Activated T-helper 1 cell treated with anti-CD3 and anti-CD28 coated beads, Interleukin-12 subunit alpha, Interleukin-12 subunit beta, Interleukin-2, Interleukin-4 antibody, amounts not matched to agents 30 ng/mL and 10 ng/mL and 1 ng/mL, durations not matched to agents 14 hours and 24 hours and 36 hours (primary cell): ENCODE measurements at regions not wholly inside any gene's neighbourhood (a gene's known extent, or its start where the extent isn't known, plus 50 kb on each side); places are given as distances from the start of the nearest gene placed in this dataset.

Experiments
- DNase-seq: peaks from one replicate; pipeline ENCODE4 v3.0.0; 2021; ENCODE audit warnings: low spot score
- H3K27ac Mint-ChIP-seq: one replicate; pipeline ENCODE4 v1.8.0; 2021; ENCODE audit warnings: mild to moderate bottlenecking, mixed read lengths
- H3K27me3 Mint-ChIP-seq: one replicate; pipeline ENCODE4 v1.8.0; 2022; ENCODE audit warnings: mild to moderate bottlenecking, moderate library complexity, mixed read lengths; ENCODE audit not compliant: insufficient read depth
- H3K36me3 Mint-ChIP-seq: one replicate; pipeline ENCODE4 v1.8.0; 2021; ENCODE audit warnings: low read depth, mixed read lengths
- H3K4me1 Mint-ChIP-seq: one replicate; pipeline ENCODE4 v1.8.0; 2021; ENCODE audit warnings: low read depth, mixed read lengths
- H3K4me3 Mint-ChIP-seq: one replicate; pipeline ENCODE4 v1.8.0; 2021; ENCODE audit warnings: mild to moderate bottlenecking, moderate library complexity, mixed read lengths
- H3K9me3 Mint-ChIP-seq: one replicate; pipeline ENCODE4 v1.8.0; 2021; ENCODE audit warnings: mixed read lengths
- intact Hi-C: fragments of 100-400 bp; cut with micrococcal nuclease; formaldehyde crosslinking; loops from one replicate; pipeline ENCODE4 v1.15.1; 2024

DNA sequence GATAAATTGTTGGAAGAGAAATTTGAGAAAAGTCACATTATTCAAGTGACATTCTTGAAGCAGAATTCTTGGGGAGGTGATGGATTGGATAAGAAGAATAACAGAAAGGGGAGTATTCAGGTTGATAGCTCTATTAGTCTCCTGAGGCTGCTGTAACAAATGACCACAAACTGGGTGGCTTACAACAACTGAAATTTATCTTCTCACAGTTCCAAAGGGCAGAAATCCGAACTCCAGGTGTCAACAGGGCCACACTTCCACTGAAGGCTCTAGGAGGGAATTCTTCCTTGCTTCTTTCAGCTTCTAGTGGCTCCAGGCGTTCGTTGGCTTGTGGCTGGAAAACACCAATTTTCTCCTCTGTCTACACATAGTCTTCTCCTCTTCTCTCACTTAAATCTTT is 99.8 kb downstream of the TES start:
- intact Hi-C loops = loop anchor here (5.0 kb wide), 1 partner anchor 822 kb away; no protein-coding TSS in a partner anchor
- no peaks in the 10 kb centered on the region for H3K36me3 Mint-ChIP-seq
- no peak overlapping the region for H3K4me3 Mint-ChIP-seq
- no peak overlapping the region for H3K27ac Mint-ChIP-seq
- H3K27me3 Mint-ChIP-seq = peaks cover 7% of the 10 kb centered on the region
- no peaks in the 10 kb centered on the region for H3K4me1 Mint-ChIP-seq
- DNase-seq = no peak
- no peaks in the 10 kb centered on the region for H3K9me3 Mint-ChIP-seq

DNA sequence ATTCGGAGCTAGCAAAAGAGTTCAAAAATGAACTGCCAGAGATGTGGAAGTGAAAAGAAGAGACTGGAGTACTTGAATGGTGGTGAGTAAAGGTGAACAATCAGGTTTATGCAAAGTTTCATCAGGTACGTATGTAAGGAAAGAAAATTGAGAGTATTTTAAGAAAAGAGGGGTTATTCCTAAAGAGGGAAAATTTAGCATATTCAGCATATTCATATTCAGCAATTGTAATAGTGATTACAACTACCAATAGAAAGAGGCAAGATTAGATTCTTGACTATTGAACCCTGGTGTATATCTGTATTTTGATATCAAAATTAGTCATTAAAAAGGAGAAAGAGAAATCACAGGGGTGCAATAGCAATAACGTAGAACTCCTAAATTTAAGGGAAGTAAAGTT is 100.9 kb downstream of the TES start:
- Mint-ChIP-seq H3K9me3 (no peaks in the 10 kb centered on the region), H3K36me3 (no peaks in the 10 kb centered on the region), H3K4me3 (no peak overlapping the region), H3K4me1 (no peaks in the 10 kb centered on the region), H3K27me3 (peaks cover 4% of the 10 kb centered on the region), H3K27ac (no peak overlapping the region)
- DNase-seq = no peak
- intact Hi-C loops = loop anchor here (5.0 kb wide), 1 partner anchor 821 kb away; no protein-coding TSS in a partner anchor

DNA sequence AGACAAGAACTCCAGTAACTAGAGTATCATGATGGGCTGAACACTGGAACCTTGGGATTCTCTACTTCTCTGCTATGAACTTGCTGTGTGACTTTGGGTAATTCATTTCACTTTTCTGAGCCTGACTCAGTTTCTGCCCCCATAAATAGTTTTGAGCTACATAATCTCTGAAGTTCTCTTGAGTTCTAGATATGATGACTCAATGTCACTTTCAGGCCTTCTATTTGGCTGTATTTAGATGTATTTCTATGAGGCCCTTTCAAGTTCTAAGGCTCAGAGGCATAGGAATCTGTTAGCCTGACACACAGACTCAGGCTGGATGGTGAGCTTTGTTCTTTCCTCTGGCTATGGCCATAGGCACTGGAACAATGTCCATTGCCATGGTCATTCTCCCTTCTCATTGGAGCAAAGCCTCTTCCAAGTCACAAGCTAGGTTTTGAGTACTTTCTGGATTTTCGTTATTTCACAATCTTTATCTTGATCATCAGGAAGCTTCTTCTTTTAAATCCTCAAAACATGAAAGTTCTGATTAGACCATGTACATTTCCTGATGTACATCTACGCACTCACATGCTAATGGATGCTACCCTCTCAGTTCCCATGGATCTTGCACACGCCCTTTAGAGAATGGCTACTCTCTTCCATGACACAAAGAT is 101.6 kb downstream of the TES start:
- Mint-ChIP-seq H3K27ac (no peak overlapping the region), H3K4me1 (peaks cover 2% of the 10 kb centered on the region), H3K4me3 (no peak overlapping the region), H3K9me3 (no peaks in the 10 kb centered on the region), H3K27me3 (peaks cover 2% of the 10 kb centered on the region), H3K36me3 (no peaks in the 10 kb centered on the region)
- intact Hi-C loops = loop anchor here (5.0 kb wide), 1 partner anchor 820 kb away; no protein-coding TSS in a partner anchor
- DNase-seq = no peak

DNA sequence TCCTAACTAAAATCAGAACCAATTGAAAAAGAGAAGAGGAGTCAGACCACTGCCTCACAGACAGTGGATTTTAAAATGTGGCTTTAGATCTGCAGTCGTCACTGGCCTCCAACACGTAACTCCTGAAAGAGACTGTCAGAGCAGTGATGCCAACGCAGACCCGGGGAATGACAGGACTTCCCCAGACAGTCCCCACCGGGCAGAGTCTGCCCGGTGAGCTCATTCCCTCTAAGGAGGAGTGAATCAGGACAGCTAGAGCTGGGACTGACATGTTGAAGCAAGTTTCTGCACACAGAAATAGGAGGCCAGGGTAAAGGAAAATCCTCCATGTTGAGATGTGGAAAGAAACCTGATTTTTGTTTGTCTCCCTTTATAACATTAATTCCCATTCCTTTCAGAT is 105.0 kb downstream of the TES start:
- intact Hi-C loops = no loop called here
- Mint-ChIP-seq H3K36me3 (no peaks in the 10 kb centered on the region), H3K4me1 (peaks cover 7% of the 10 kb centered on the region), H3K27ac (no peak overlapping the region), H3K9me3 (no peaks in the 10 kb centered on the region), H3K27me3 (peaks cover 2% of the 10 kb centered on the region), H3K4me3 (no peak overlapping the region)
- DNase-seq = no peak

DNA sequence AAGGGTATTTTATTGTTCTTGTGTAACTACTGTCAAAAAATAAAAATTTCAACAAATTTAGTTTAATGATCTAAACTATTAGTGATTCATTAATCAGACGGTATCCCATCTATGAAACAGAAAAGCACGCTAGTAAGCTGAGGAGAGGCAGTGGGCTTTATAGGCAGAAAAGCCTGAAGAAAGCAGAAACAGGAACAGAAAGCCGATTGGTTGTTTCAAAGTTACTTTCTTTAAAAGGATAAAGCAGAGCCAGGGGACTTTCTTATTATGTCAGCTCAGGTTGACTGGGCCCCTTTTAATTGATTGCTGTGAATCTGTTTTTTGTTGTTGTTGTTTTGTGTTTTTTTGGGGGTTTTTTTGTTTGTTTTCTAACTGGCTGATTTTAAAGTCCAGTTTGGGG is 105.5 kb downstream of the TES start:
- Mint-ChIP-seq H3K27me3 (peaks cover 2% of the 10 kb centered on the region), H3K9me3 (no peaks in the 10 kb centered on the region), H3K4me1 (peaks cover 7% of the 10 kb centered on the region), H3K27ac (no peak overlapping the region), H3K36me3 (no peaks in the 10 kb centered on the region), H3K4me3 (no peak overlapping the region)
- DNase-seq = no peak
- intact Hi-C loops = loop anchor here (2.0 kb wide), 1 partner anchor 25 kb away; no protein-coding TSS in a partner anchor

DNA sequence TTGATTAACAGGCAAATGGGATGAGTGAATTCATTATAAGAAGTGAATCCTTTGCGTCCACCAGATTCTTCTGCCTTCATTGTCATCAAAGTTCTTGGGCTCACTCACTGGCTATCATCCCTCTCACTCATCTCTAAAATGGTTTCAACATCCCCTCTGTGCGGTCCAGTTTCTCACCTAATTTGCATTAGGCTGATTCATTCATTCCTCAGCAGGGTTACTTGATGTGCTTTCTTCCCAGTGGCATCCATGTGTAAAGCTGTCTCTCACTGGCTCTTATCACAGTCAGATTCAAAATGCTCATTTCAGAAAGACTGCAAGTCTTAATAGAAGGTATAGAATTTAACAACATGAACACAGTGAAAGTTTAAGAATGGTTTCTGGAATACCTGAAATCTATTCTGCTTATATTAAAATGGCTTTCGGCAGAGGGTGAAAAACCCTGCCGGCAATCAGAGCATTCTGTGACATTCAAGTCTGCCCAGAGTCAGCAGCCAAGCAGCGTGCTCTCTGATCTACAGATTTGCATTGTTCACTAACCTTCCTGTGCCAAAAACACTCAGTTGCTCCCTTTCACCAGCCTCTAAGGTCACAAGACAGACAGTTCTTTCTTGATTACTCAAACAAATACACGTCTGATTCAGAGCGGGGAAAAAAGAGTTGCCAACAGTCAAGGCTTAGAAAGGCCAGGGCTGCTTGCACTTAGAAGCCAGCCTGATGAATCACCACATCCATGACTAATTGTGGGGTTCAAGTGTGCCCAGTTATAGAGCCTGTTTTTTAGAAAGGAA is 106.7 kb downstream of the TES start:
- Mint-ChIP-seq H3K4me1 (peaks cover 7% of the 10 kb centered on the region), H3K36me3 (no peaks in the 10 kb centered on the region), H3K9me3 (no peaks in the 10 kb centered on the region), H3K4me3 (no peak overlapping the region), H3K27me3 (peaks cover 2% of the 10 kb centered on the region), H3K27ac (peak overlapping the region; percentile 52)
- DNase-seq = no peak
- intact Hi-C loops = loop anchor here (2.0 kb wide), 1 partner anchor 24 kb away; no protein-coding TSS in a partner anchor

DNA sequence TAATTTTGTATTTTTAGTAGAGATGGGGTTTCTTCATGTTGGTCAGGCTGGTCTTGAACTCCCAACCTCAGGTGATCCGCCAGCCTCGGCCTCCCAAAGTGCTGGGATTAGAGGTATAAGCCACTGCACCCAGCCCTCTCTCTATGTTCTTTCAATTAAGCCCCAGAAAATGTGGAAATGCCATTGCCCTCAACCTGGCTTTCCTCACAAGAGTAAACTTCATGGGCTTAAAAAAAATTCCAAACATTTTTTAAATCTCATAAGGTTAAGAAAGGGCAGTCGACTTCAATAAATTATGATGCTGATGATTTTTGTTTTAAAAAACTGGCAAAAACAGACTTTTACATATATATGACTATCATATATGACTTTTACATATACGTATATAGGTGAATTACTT is 107.6 kb downstream of the TES start:
- no peak for DNase-seq
- no peaks in the 10 kb centered on the region for H3K9me3 Mint-ChIP-seq
- intact Hi-C loops = loop anchor here (2.0 kb wide), 1 partner anchor 23 kb away; no protein-coding TSS in a partner anchor
- no peak overlapping the region for H3K27ac Mint-ChIP-seq
- H3K36me3 Mint-ChIP-seq = no peaks in the 10 kb centered on the region
- no peak overlapping the region for H3K4me3 Mint-ChIP-seq
- peaks cover 7% of the 10 kb centered on the region for H3K4me1 Mint-ChIP-seq
- H3K27me3 Mint-ChIP-seq = no peaks in the 10 kb centered on the region

DNA sequence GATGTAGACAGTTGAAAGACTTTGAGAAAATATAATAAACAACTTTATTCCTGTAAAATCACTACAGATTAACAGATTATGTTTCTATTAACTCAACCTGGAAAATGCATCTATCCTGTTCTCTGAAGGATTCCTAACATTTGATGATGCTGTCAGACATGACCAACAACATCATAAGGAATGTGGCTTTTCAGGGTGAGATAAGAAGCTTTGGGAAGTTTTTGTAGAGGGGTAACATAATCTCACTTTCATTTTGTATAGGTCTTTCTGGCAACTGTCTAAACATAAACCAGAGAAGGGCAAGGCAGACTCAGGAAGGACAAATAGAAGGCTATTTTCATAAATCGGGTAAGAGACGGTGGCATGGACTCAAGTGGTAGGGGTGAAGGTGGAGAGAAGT is 112.2 kb downstream of the TES start:
- intact Hi-C loops = no loop called here
- Mint-ChIP-seq H3K9me3 (no peaks in the 10 kb centered on the region), H3K36me3 (no peaks in the 10 kb centered on the region), H3K27me3 (peaks cover 5% of the 10 kb centered on the region), H3K4me1 (no peaks in the 10 kb centered on the region), H3K4me3 (no peak overlapping the region), H3K27ac (no peak overlapping the region)
- DNase-seq = no peak

DNA sequence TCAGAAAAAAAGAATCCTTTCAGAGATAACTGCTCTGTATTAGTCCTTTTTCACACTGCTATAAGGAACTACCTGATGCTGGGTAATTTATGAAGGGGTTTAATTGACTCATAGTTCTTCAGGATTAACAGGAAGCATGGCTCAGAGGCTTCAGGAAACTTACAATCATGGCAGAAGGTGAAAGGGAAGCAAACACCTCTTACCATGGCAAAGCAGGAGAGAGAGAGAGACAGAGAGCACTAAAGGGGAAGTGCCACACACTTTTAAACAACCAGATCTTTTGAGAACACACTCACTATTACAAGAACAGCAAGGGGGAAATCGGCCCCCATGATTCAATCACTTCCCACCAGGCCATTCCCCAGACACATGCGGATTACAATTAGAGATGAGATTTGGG is 114.2 kb downstream of the TES start:
- intact Hi-C loops = no loop called here
- no peaks in the 10 kb centered on the region for H3K4me1 Mint-ChIP-seq
- H3K4me3 Mint-ChIP-seq = no peak overlapping the region
- no peak for DNase-seq
- H3K27me3 Mint-ChIP-seq = peaks cover 5% of the 10 kb centered on the region
- H3K9me3 Mint-ChIP-seq = no peaks in the 10 kb centered on the region
- H3K36me3 Mint-ChIP-seq = no peaks in the 10 kb centered on the region
- no peak overlapping the region for H3K27ac Mint-ChIP-seq

DNA sequence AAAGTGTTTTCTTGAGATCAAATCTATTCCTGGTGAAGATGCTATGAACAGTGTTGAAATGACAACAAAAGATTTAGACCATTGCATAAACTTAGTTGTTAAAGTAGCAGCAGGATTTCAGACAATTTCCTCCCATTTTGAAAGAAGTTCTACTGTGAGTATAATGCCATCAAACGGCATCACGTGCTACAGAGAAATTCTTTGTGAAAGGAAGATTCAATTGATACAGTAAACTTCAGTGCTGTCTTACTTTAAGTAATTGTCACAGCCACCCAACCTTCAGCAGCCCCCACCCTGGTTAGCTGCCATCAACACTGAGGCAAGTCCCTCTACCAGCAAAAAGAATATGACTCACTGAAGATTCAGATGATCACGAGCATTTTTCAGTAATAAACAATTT is 115.2 kb downstream of the TES start:
- H3K9me3 Mint-ChIP-seq = no peaks in the 10 kb centered on the region
- no peak for DNase-seq
- intact Hi-C loops = no loop called here
- H3K4me3 Mint-ChIP-seq = no peak overlapping the region
- peaks cover 7% of the 10 kb centered on the region for H3K27me3 Mint-ChIP-seq
- no peaks in the 10 kb centered on the region for H3K36me3 Mint-ChIP-seq
- H3K4me1 Mint-ChIP-seq = no peaks in the 10 kb centered on the region
- no peak overlapping the region for H3K27ac Mint-ChIP-seq

DNA sequence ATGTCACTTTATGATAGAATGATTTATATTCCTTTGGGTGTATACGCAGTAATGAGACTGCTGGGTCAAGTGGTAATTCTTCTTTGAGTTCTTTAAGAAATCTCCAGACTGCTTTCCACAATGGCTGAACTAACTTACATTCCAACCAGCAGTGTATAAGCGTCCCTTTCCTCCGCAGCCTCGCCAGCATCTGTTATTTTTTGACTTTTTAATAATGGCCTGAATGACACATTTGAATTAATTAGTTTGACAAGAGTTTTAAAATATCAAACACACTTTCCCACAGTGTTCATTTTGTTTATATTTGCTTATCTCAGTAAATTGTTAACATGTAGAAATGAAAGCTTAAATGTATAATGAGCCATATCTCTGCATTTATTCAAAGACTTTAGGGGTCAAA is 116.8 kb downstream of the TES start:
- no peaks in the 10 kb centered on the region for H3K4me1 Mint-ChIP-seq
- H3K27ac Mint-ChIP-seq = no peak overlapping the region

DNA sequence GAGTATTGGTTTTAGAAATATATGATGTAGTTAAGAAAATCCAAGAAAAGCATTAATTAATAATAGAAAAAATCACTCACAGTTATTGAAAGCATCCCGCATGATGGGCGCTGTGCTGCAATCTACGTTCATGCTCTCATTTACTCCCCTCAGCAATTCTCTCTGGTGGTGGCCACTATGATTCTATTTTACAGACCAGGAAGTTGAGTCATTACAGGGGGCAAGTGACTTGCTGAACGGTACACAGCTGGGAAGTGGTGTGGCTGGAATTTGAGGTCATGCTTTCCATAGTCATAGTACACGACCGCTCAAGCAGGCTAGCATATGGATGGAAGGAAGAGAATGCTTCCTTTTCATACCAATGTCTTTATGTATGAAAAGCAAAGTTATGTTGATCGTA is 117.4 kb downstream of the TES start:
- H3K27me3 Mint-ChIP-seq = peaks cover 7% of the 10 kb centered on the region
- no peak for DNase-seq

More for the DNA sequence above, 116.8 kb downstream of the TES start:
- Mint-ChIP-seq H3K4me3 (no peak overlapping the region), H3K27me3 (peaks cover 7% of the 10 kb centered on the region), H3K9me3 (no peaks in the 10 kb centered on the region), H3K36me3 (no peaks in the 10 kb centered on the region)
- DNase-seq = no peak
- intact Hi-C loops = no loop called here

DNA sequence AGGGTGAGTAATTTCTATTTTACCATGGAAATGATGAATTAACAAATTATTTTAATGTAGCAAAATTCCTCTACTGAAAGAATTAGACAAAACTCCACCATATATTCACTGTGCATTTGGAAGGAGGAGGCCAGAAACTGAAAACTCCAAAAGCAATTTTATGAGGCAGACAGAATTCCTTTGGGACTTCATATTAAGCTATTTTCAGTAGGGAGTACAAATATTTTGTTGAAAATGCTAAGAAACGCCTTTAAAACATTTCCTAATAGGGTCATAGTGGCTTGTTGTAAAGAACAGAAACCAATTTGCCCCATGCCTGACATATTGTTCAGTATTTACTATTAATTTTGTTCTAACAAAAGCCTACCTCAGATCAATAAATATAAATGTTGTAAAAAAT is 117.8 kb downstream of the TES start:
- DNase-seq = no peak
- no peak overlapping the region for H3K4me3 Mint-ChIP-seq
- H3K27me3 Mint-ChIP-seq = peaks cover 7% of the 10 kb centered on the region
- H3K27ac Mint-ChIP-seq = no peak overlapping the region
- intact Hi-C loops = no loop called here
- H3K4me1 Mint-ChIP-seq = no peaks in the 10 kb centered on the region
- no peaks in the 10 kb centered on the region for H3K36me3 Mint-ChIP-seq
- no peaks in the 10 kb centered on the region for H3K9me3 Mint-ChIP-seq

More for the DNA sequence above, 117.4 kb downstream of the TES start:
- no peak overlapping the region for H3K27ac Mint-ChIP-seq
- intact Hi-C loops = no loop called here
- no peaks in the 10 kb centered on the region for H3K36me3 Mint-ChIP-seq
- H3K4me1 Mint-ChIP-seq = no peaks in the 10 kb centered on the region
- no peak overlapping the region for H3K4me3 Mint-ChIP-seq
- no peaks in the 10 kb centered on the region for H3K9me3 Mint-ChIP-seq
